Loucy (cell line): ENCODE measurements at regions not wholly inside any gene's neighbourhood (a gene's known extent, or its start where the extent isn't known, plus 50 kb on each side); places are given as distances from the start of the nearest gene placed in this dataset.

ENCODE experiments used
- H2AFZ ChIP-seq: fragments of 200-600 bp; sonication (generic); 2 replicates; pipeline ENCODE4 v1.6.0; 2016; ENCODE audit warnings: antibody characterized with exemption, mild to moderate bottlenecking, low read length, moderate library complexity
- H3F3A ChIP-seq: fragments of 200-600 bp; 2 replicates; pipeline ENCODE4 v1.6.0; 2016; ENCODE audit warnings: antibody characterized with exemption, low read depth, mild to moderate bottlenecking
- H3K27me3 ChIP-seq: fragments of 200-600 bp; sonication (generic); 2 replicates; pipeline ENCODE4 v1.6.1; 2014; ENCODE audit warnings: low read length, mild to moderate bottlenecking; ENCODE audit not compliant: insufficient read depth, poor library complexity, severe bottlenecking
- H3K36me3 ChIP-seq: fragments of 200-600 bp; sonication (generic); 2 replicates; pipeline ENCODE4 v1.6.1; 2016; ENCODE audit warnings: low read length; ENCODE audit not compliant: insufficient read depth
- H3K4me1 ChIP-seq: fragments of 200-600 bp; sonication (generic); 2 replicates; pipeline ENCODE4 v1.5.1; 2014; ENCODE audit warnings: low read length, mild to moderate bottlenecking; ENCODE audit not compliant: insufficient read depth, poor library complexity, severe bottlenecking
- H3K4me2 ChIP-seq: fragments of 200-600 bp; sonication (generic); 2 replicates; pipeline ENCODE4 v1.6.0; 2014; ENCODE audit warnings: antibody characterized with exemption, low read length, low read depth, mild to moderate bottlenecking; ENCODE audit not compliant: poor library complexity, severe bottlenecking
- H3K4me3 ChIP-seq: fragments of 200-600 bp; sonication (generic); 2 replicates; pipeline ENCODE4 v1.5.1; 2014; ENCODE audit warnings: low read length, mild to moderate bottlenecking, mixed read lengths; ENCODE audit not compliant: poor library complexity, severe bottlenecking
- H3K79me2 ChIP-seq: fragments of 200-600 bp; sonication (generic); 2 replicates; pipeline ENCODE4 v1.6.1; 2014; ENCODE audit warnings: low read length; ENCODE audit not compliant: insufficient read depth
- H3K9ac ChIP-seq: fragments of 200-600 bp; sonication (generic); 2 replicates; pipeline ENCODE4 v1.6.0; 2014; ENCODE audit warnings: mild to moderate bottlenecking, low read depth, low read length, moderate library complexity; ENCODE audit not compliant: poor library complexity, severe bottlenecking
- H3K9me2 ChIP-seq: fragments of 200-600 bp; sonication (generic); replicated peaks from 2 replicates; pipeline ENCODE4 v1.6.1; 2016; ENCODE audit warnings: low read depth, low read length, mixed read lengths
- H3K9me3 ChIP-seq: fragments of 200-600 bp; sonication (generic); 2 replicates; pipeline ENCODE4 v1.6.1; 2014; ENCODE audit warnings: mild to moderate bottlenecking, antibody characterized with exemption, low read length, low read depth; ENCODE audit not compliant: insufficient read depth
- H4K20me1 ChIP-seq: fragments of 200-600 bp; sonication (generic); 2 replicates; pipeline ENCODE4 v1.6.0; 2014; ENCODE audit warnings: antibody characterized with exemption, low read length, mild to moderate bottlenecking; ENCODE audit not compliant: insufficient read depth, poor library complexity, severe bottlenecking
- CTCF ChIP-seq: fragments of 200-600 bp; sonication (generic); conservative IDR thresholded peaks from 2 replicates; pipeline ENCODE4 v1.5.1; 2014; ENCODE audit warnings: mild to moderate bottlenecking, antibody characterized with exemption, low read length
- EZH2phosphoT487 ChIP-seq: fragments of 200-600 bp; IDR thresholded peaks from 2 replicates; pipeline ENCODE4 v1.6.1; 2018; ENCODE audit warnings: antibody characterized with exemption, mild to moderate bottlenecking, moderate library complexity, borderline replicate concordance

- Histone ChIP-seq H3K9ac (no peak overlapping the region), H3K36me3 (no peaks in the 10 kb centered on the region), H3K79me2 (no peaks in the 10 kb centered on the region), H3F3A (no peaks in the 10 kb centered on the region), H3K9me2 (no peaks in the 10 kb centered on the region), H3K27me3 (no peaks in the 10 kb centered on the region), H3K4me3 (no peak overlapping the region), H4K20me1 (no peaks in the 10 kb centered on the region), H2AFZ (no peak overlapping the region), H3K9me3 (no peaks in the 10 kb centered on the region), H3K4me1 (no peaks in the 10 kb centered on the region), H3K4me2 (no peak overlapping the region)
- TF ChIP-seq EZH2phosphoT487 (no peak), CTCF (no peak)
Observed at GRCh38 chr10:20966426-20966825, 69.3 kb upstream of the NEBL start.

- Histone ChIP-seq H3K9ac (no peak overlapping the region), H3F3A (no peaks in the 10 kb centered on the region), H4K20me1 (no peaks in the 10 kb centered on the region), H3K4me3 (no peak overlapping the region), H2AFZ (no peak overlapping the region), H3K4me2 (no peak overlapping the region), H3K36me3 (no peaks in the 10 kb centered on the region), H3K4me1 (no peaks in the 10 kb centered on the region), H3K9me2 (no peaks in the 10 kb centered on the region), H3K27me3 (no peaks in the 10 kb centered on the region), H3K9me3 (no peaks in the 10 kb centered on the region), H3K79me2 (no peaks in the 10 kb centered on the region)
- TF ChIP-seq EZH2phosphoT487 = no peak
- no peak for TF ChIP-seq CTCF
Observed at GRCh38 chr10:20963721-20964595, 66.8 kb upstream of the NEBL start.

- no peaks in the 10 kb centered on the region for H3K4me1 ChIP-seq
- no peaks in the 10 kb centered on the region for H3K27me3 ChIP-seq
- no peak overlapping the region for H3K4me2 ChIP-seq
- no peaks in the 10 kb centered on the region for H3K9me3 ChIP-seq
- H2AFZ ChIP-seq = no peak overlapping the region
- no peaks in the 10 kb centered on the region for H3K9me2 ChIP-seq
- H4K20me1 ChIP-seq = no peaks in the 10 kb centered on the region
- no peak overlapping the region for H3K4me3 ChIP-seq
- no peaks in the 10 kb centered on the region for H3K36me3 ChIP-seq
- TF ChIP-seq EZH2phosphoT487 (no peak), CTCF (no peak)
- H3K9ac ChIP-seq = no peak overlapping the region
- no peaks in the 10 kb centered on the region for H3K79me2 ChIP-seq
- no peaks in the 10 kb centered on the region for H3F3A ChIP-seq
Observed at GRCh38 chr10:20963056-20963455, 65.9 kb upstream of the NEBL start.
